GM12878 (cell line): ENCODE measurements at regions not wholly inside any gene's neighbourhood (a gene's known extent, or its start where the extent isn't known, plus 50 kb on each side); places are given as distances from the start of the nearest gene placed in this dataset.

ENCODE experiments used
- ATAC-seq: fragments of 200-7000 bp; cut with Tn5 transposase; 3 replicates; pipeline ENCODE4 v1.9.1; 2020; ENCODE audit warnings: mild to moderate bottlenecking, moderate library complexity
- BruUV-seq: library from RNA; stranded (reverse); fragments of 400-500 nt; replicated peaks from 2 replicates; lab custom pipeline; 2021; lab: Mats Ljungman, UMichigan
- CTCF ChIA-PET: fragments of 300-600 bp; sonication (Branson Sonifier 250); formaldehyde crosslinking; extraction: SDS; loops from one replicate; lab custom pipeline; 2021; ENCODE audit warnings: inconsistent platforms; lab: Yijun Ruan, JAX
- POLR2A ChIA-PET: fragments of 350-600 bp; formaldehyde crosslinking; extraction: SDS; loops from one replicate; lab custom pipeline; 2021; ENCODE audit warnings: inconsistent platforms; lab: Charles Lee
- RAD21 ChIA-PET: fragments of 300-600 bp; sonication (Branson Sonifier 250); formaldehyde crosslinking; loops from one replicate; lab custom pipeline; 2023; ENCODE audit warnings: antibody characterized with exemption; ENCODE audit not compliant: unreplicated experiment; lab: Charles Lee
- SMC1A ChIA-PET: fragments of 300-600 bp; sonication (Branson Sonifier 250); formaldehyde crosslinking; loops from one replicate; lab custom pipeline; 2023; ENCODE audit not compliant: unreplicated experiment, uncharacterized antibody; lab: Charles Lee
- DNase-seq: peaks from one replicate; pipeline ENCODE4 v3.0.0-alpha.2; 2011; ENCODE audit warnings: low read depth, low spot score
- FAIRE-seq: peaks from 3 replicates; lab custom pipeline; 2011; peaks lifted over from hg19 to GRCh38; lab: Jason Lieb, UNC
- H2AFZ ChIP-seq: 2 replicates; pipeline ENCODE4 v1.6.0; 2011; ENCODE audit warnings: low read depth, low read length, control low read depth; ENCODE audit not compliant: control insufficient read depth
- H3K27ac ChIP-seq: 2 replicates; pipeline ENCODE4 v1.5.1; 2011; ENCODE audit warnings: control low read depth; ENCODE audit not compliant: control insufficient read depth, insufficient read depth
- H3K27me3 ChIP-seq, 2 experiments: replicated peaks in 1 of 2; 2 replicates each; pipeline versions ENCODE4 v1.6.0 to v1.6.1; 2011; ENCODE audit warnings: low read length in 1 of 2; ENCODE audit not compliant: control insufficient read depth in 2 of 2, insufficient read depth in 2 of 2
- H3K36me3 ChIP-seq, 2 experiments: 2 replicates each; pipeline ENCODE4 v1.5.1; 2011; ENCODE audit warnings: low read length in 1 of 2; ENCODE audit not compliant: control insufficient read depth in 2 of 2, insufficient read depth in 2 of 2
- H3K4me1 ChIP-seq: 2 replicates; pipeline ENCODE4 v1.6.1; 2011; ENCODE audit warnings: mild to moderate bottlenecking, low read length, moderate library complexity, mixed read lengths; ENCODE audit not compliant: control insufficient read depth, insufficient read depth
- H3K4me2 ChIP-seq: 2 replicates; pipeline ENCODE4 v1.6.0; 2011; ENCODE audit warnings: control low read depth; ENCODE audit not compliant: control insufficient read depth, insufficient read depth
- H3K4me3 ChIP-seq: fragments of 200-600 bp; sonication (generic); 2 replicates; pipeline ENCODE4 v1.5.1; 2016
- H3K79me2 ChIP-seq: 2 replicates; pipeline ENCODE4 v1.6.0; 2011; ENCODE audit warnings: low read length; ENCODE audit not compliant: control insufficient read depth, insufficient read depth
- H3K9ac ChIP-seq: 2 replicates; pipeline ENCODE4 v1.8.0; 2011; ENCODE audit warnings: low read length, control low read depth, mixed read lengths; ENCODE audit not compliant: control insufficient read depth, insufficient read depth
- H3K9me3 ChIP-seq: replicated peaks from 3 replicates; pipeline ENCODE4 v1.5.1; 2011; ENCODE audit warnings: mild to moderate bottlenecking, low read length; ENCODE audit not compliant: control insufficient read depth, insufficient read depth
- H4K20me1 ChIP-seq: 2 replicates; pipeline ENCODE4 v1.6.0; 2011; ENCODE audit not compliant: control insufficient read depth, insufficient read depth
- BACH1 ChIP-seq: fragments of 450-650 bp; IDR thresholded peaks from 2 replicates; pipeline ENCODE4 v1.6.1; 2017; ENCODE audit warnings: mild to moderate bottlenecking, borderline replicate concordance
- EZH2 ChIP-seq: IDR thresholded peaks from 2 replicates; pipeline ENCODE4 v1.6.1; 2012; ENCODE audit warnings: low read depth, mild to moderate bottlenecking, control low read depth, inconsistent platforms, low read length, borderline replicate concordance; ENCODE audit not compliant: control insufficient read depth
- HDAC6 ChIP-seq: fragments of 200-600 bp; sonication (generic); IDR thresholded peaks from one replicate; pipeline ENCODE4 v1.8.0; 2017; ENCODE audit warnings: antibody characterized with exemption; ENCODE audit not compliant: unreplicated experiment
- POLR2A ChIP-seq: IDR thresholded peaks from 2 replicates; pipeline ENCODE4 v1.6.1; 2011; ENCODE audit warnings: low read depth, mild to moderate bottlenecking, low read length
- POLR2AphosphoS2 ChIP-seq: IDR thresholded peaks from 2 replicates; pipeline ENCODE4 v1.6.1; 2011; ENCODE audit warnings: low read depth, mild to moderate bottlenecking, low read length, improper control_type of control experiment, moderate library complexity
- RAD51 ChIP-seq: fragments of 450-650 bp; IDR thresholded peaks from 2 replicates; pipeline ENCODE4 v1.6.1; 2016; ENCODE audit warnings: moderate library complexity, mild to moderate bottlenecking, inconsistent platforms
- RBBP5 ChIP-seq: fragments of 200-600 bp; sonication (generic); conservative IDR thresholded peaks from 2 replicates; pipeline ENCODE4 v1.6.1; 2016
- SREBF1 ChIP-seq: IDR thresholded peaks from 2 replicates; pipeline ENCODE4 v1.6.1; 2012; ENCODE audit warnings: mild to moderate bottlenecking, low read length
- ZBTB40 ChIP-seq: fragments of 450-650 bp; IDR thresholded peaks from 2 replicates; pipeline ENCODE4 v1.6.1; 2016; ENCODE audit warnings: mild to moderate bottlenecking, moderate library complexity, borderline replicate concordance
- WGBS: methylation state at CpG from one replicate; pipeline ENCODE4 v1.1.6; 2016; ENCODE audit warnings: low lambda C conversion rate; ENCODE audit not compliant: insufficient replicate concordance, insufficient coverage; ENCODE audit errors: missing lambda C conversion rate; 5-methylcytosine and 5-hydroxymethylcytosine counted together
- in situ Hi-C: fragments of 300-500 bp; cut with MboI; formaldehyde crosslinking; loops from 9 replicates; pipeline ENCODE4 v1.14.3; 2018; ENCODE audit warnings: mixed read lengths
- intact Hi-C: fragments of 100-400 bp; cut with micrococcal nuclease; formaldehyde crosslinking; loops from one replicate; pipeline ENCODE4 v1.14.2; 2022; ENCODE audit not compliant: unreplicated experiment
- TF ChIP-seq, protein P1 (sequence below): IDR thresholded peaks from 2 replicates; pipeline ENCODE4 v1.6.1; 2012; ENCODE audit warnings: improper control_type of control experiment, low read depth, low read length; ENCODE audit not compliant: insufficient replicate concordance
- TF ChIP-seq, protein P2 (sequence below): IDR thresholded peaks from 2 replicates; pipeline ENCODE4 v1.6.1; 2011; ENCODE audit warnings: borderline replicate concordance, low read depth, mild to moderate bottlenecking, moderate library complexity, mixed read lengths, low read length; ENCODE audit not compliant: insufficient read depth; ENCODE audit errors: extremely low read length

DNA sequence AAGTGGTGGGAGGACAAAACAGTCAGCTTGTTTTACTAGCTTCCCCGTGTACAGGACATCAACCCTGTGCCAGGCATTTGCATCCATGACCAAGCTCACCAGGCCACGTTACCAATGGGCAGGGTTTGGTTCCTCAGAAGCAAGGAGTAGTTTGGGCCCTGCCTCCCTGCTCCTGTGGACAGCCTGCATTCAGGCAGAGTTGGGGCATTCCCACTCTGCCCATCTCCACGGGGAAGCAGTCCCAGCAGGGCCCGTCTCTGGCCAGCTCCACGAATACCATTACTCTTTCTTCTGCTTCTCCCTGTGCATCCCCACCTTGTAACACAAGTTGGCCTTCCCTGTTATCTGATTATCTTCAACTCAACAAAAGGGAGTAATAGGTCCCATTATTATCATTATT, 54.0 kb upstream of the RIOK3 start (continued):
- TF ChIP-seq RBBP5: no peak

DNA sequence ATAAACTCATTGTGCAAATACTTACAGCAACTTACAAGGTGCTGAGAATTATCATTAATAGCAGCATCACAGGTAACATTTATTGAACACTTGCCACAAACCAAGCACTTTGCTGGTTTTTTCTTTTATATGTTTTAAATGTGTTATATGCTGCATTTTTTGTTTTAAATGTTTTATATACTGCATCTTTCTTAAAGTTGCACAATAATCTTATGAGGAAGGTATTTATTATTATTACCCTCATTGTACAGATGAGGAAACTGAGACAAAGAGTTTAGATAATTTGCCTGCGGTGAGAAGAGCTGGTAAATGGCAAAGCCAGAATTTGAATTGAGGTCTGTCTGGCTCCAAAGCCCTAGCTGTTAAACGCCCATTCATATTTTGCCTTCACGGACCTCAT, 52.2 kb upstream of the RIOK3 start:
- no peak overlapping the region for H3K9ac ChIP-seq
- H3K4me2 ChIP-seq: no peak overlapping the region
- H3K79me2 ChIP-seq: no peaks in the 10 kb centered on the region
- H3K36me3 ChIP-seq: no peaks in the 10 kb centered on the region; a peak in 1 of 4 replicates
- CTCF ChIA-PET: interaction anchor here (1.1 to 1.3 kb wide), 2 partner anchors 11 to 335 kb away, joined by 3 to 4 read pairs; no protein-coding TSS in a partner anchor
- no TSS peak for BruUV-seq
- no peak for ATAC-seq
- no peak overlapping the region for H3K27ac ChIP-seq
- H3K9me3 ChIP-seq: no peaks in the 10 kb centered on the region
- WGBS: 98% methylated on average over 3 of the region's 3 CpGs
- no peak for DNase-seq
- in situ Hi-C loops: no loop called here
- POLR2A ChIA-PET: no interaction called here
- RAD21 ChIA-PET: no interaction called here
- intact Hi-C loops: no loop called here
- peak; percentile 66 for FAIRE-seq
- no peaks in the 10 kb centered on the region for H3K4me1 ChIP-seq
- SMC1A ChIA-PET: interaction anchor here (0.6 to 0.9 kb wide), 2 partner anchors 11 to 22 kb away, joined by 4 read pairs; no protein-coding TSS in a partner anchor
- TF ChIP-seq RAD51: no peak
- TF ChIP-seq BACH1: no peak
- no peak for TF ChIP-seq SREBF1
- no peak for TF ChIP-seq ZBTB40
- TF ChIP-seq HDAC6: no peak
- no peak for TF ChIP-seq POLR2A
- no peak for TF ChIP-seq POLR2AphosphoS2
- no peak for TF ChIP-seq EZH2
- TF ChIP-seq, protein P1, sequence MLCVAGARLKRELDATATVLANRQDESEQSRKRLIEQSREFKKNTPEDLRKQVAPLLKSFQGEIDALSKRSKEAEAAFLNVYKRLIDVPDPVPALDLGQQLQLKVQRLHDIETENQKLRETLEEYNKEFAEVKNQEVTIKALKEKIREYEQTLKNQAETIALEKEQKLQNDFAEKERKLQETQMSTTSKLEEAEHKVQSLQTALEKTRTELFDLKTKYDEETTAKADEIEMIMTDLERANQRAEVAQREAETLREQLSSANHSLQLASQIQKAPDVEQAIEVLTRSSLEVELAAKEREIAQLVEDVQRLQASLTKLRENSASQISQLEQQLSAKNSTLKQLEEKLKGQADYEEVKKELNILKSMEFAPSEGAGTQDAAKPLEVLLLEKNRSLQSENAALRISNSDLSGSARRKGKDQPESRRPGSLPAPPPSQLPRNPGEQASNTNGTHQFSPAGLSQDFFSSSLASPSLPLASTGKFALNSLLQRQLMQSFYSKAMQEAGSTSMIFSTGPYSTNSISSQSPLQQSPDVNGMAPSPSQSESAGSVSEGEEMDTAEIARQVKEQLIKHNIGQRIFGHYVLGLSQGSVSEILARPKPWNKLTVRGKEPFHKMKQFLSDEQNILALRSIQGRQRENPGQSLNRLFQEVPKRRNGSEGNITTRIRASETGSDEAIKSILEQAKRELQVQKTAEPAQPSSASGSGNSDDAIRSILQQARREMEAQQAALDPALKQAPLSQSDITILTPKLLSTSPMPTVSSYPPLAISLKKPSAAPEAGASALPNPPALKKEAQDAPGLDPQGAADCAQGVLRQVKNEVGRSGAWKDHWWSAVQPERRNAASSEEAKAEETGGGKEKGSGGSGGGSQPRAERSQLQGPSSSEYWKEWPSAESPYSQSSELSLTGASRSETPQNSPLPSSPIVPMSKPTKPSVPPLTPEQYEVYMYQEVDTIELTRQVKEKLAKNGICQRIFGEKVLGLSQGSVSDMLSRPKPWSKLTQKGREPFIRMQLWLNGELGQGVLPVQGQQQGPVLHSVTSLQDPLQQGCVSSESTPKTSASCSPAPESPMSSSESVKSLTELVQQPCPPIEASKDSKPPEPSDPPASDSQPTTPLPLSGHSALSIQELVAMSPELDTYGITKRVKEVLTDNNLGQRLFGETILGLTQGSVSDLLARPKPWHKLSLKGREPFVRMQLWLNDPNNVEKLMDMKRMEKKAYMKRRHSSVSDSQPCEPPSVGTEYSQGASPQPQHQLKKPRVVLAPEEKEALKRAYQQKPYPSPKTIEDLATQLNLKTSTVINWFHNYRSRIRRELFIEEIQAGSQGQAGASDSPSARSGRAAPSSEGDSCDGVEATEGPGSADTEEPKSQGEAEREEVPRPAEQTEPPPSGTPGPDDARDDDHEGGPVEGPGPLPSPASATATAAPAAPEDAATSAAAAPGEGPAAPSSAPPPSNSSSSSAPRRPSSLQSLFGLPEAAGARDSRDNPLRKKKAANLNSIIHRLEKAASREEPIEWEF: no peak
- TF ChIP-seq, protein P2, sequence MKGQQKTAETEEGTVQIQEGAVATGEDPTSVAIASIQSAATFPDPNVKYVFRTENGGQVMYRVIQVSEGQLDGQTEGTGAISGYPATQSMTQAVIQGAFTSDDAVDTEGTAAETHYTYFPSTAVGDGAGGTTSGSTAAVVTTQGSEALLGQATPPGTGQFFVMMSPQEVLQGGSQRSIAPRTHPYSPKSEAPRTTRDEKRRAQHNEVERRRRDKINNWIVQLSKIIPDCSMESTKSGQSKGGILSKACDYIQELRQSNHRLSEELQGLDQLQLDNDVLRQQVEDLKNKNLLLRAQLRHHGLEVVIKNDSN: no peak
- no peaks in the 10 kb centered on the region for H4K20me1 ChIP-seq
- no peak overlapping the region for H3K4me3 ChIP-seq
- no peaks in the 10 kb centered on the region for H3K27me3 ChIP-seq
- no peak overlapping the region for H2AFZ ChIP-seq
